K562 (cell line): ENCODE measurements at regions not wholly inside any gene's neighbourhood (a gene's known extent, or its start where the extent isn't known, plus 50 kb on each side); places are given as distances from the start of the nearest gene placed in this dataset.

Experiments used
- BRD9 ChIP-seq: fragments of 450-650 bp; IDR thresholded peaks from 2 replicates; pipeline ENCODE4 v1.6.1; 2018; ENCODE audit warnings: low read depth; ENCODE audit not compliant: partially characterized antibody
- CBFA2T2 ChIP-seq: fragments of 450-650 bp; conservative IDR thresholded peaks from 2 replicates; pipeline ENCODE4 v1.6.1; 2017; ENCODE audit warnings: mild to moderate bottlenecking
- EGR1 ChIP-seq: fragments of 450-650 bp; conservative IDR thresholded peaks from 2 replicates; pipeline ENCODE4 v1.6.1; 2017; ENCODE audit warnings: mild to moderate bottlenecking
- MXD1 ChIP-seq: fragments of 250-450 bp; sonication (Bioruptor Pico); IDR thresholded peaks from 2 replicates; pipeline ENCODE4 v1.8.0; 2021; ENCODE audit warnings: borderline replicate concordance, mild to moderate bottlenecking, moderate library complexity; ENCODE audit not compliant: poor library complexity, severe bottlenecking
- NKRF ChIP-seq: fragments of 450-650 bp; IDR thresholded peaks from 2 replicates; pipeline ENCODE4 v1.6.1; 2016; ENCODE audit warnings: borderline replicate concordance
- POLR2AphosphoS5 ChIP-seq: IDR thresholded peaks from 2 replicates; pipeline ENCODE4 v1.6.1; 2011; ENCODE audit warnings: mild to moderate bottlenecking, low read depth, low read length, moderate library complexity; ENCODE audit not compliant: control insufficient read depth, insufficient read depth
- RFX7 ChIP-seq: fragments of 250-450 bp; sonication (Bioruptor Pico); IDR thresholded peaks from 2 replicates; pipeline ENCODE4 v1.5.1; 2021; ENCODE audit warnings: mild to moderate bottlenecking
- TAF1 ChIP-seq: IDR thresholded peaks from 2 replicates; pipeline ENCODE4 v1.6.1; 2011; ENCODE audit warnings: mild to moderate bottlenecking, low read length, moderate library complexity; ENCODE audit not compliant: insufficient read depth, control insufficient read depth, severe bottlenecking; ENCODE audit errors: extremely low read depth
- TARDBP ChIP-seq: fragments of 450-650 bp; IDR thresholded peaks from 2 replicates; pipeline ENCODE4 v1.6.1; 2016
- ZBTB43 ChIP-seq: sonication (generic); formaldehyde crosslinking; IDR thresholded peaks from 2 replicates; pipeline ENCODE4 v1.8.0; 2023; ENCODE audit warnings: mild to moderate bottlenecking, missing genetic modification reagents
- ZBTB5 ChIP-seq: fragments of 450-650 bp; IDR thresholded peaks from 2 replicates; pipeline ENCODE4 v1.6.1; 2017; ENCODE audit warnings: antibody characterized with exemption

- TF ChIP-seq CBFA2T2 (no peak), BRD9 (no peak), EGR1 (no peak), MXD1 (CRISPR knock-in tag) (no peak), RFX7 (CRISPR knock-in tag) (no peak), TAF1 (no peak), POLR2AphosphoS5 (no peak), ZBTB5 (no peak), ZBTB43 (no peak), NKRF (no peak), TARDBP (no peak)
- TF ChIP-seq, all 486 proteins: peak for 0
Observed at GRCh38 chr1:168835176-168835575, 106.2 kb upstream of the DPT start (continued).
